Prostate gland (tissue), 1 donor: ENCODE measurements at regions not wholly inside any gene's neighbourhood (a gene's known extent, or its start where the extent isn't known, plus 50 kb on each side); places are given as distances from the start of the nearest gene placed in this dataset.

Experiments
- POLR2A ChIP-seq: fragments of 450-650 bp; IDR thresholded peaks from one replicate; pipeline ENCODE4 v1.6.1; 2016; ENCODE audit warnings: antibody characterized with exemption, mild to moderate bottlenecking
- POLR2AphosphoS5 ChIP-seq: sonication (generic); formaldehyde crosslinking; IDR thresholded peaks from one replicate; pipeline ENCODE4 v1.6.1; 2017; ENCODE audit warnings: antibody characterized with exemption

DNA sequence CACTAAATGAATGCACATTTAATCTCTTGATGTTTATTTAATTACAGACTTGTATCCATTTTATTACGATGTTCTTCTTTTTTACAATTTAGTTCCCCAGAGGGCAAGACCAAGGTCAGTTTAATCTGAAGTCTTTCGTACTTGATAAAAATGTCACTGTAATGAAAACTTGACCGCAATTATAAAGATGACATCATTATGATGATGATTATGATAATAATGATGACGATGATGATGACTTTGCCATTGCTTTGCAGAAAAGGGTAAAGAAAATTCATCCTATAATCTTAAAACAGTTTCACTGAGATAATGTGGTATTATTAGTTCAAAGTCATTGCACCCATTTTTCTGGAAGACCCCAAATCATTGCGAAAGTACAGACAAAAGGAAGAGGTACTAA, 290.1 kb downstream of the NEBL start:
- TF ChIP-seq POLR2A: no peak
- TF ChIP-seq POLR2AphosphoS5: no peak
